ENCODE measurements at regions not wholly inside any gene's neighbourhood (a gene's known extent, or its start where the extent isn't known, plus 50 kb on each side); places are given as distances from the start of the nearest gene placed in this dataset.

DNA sequence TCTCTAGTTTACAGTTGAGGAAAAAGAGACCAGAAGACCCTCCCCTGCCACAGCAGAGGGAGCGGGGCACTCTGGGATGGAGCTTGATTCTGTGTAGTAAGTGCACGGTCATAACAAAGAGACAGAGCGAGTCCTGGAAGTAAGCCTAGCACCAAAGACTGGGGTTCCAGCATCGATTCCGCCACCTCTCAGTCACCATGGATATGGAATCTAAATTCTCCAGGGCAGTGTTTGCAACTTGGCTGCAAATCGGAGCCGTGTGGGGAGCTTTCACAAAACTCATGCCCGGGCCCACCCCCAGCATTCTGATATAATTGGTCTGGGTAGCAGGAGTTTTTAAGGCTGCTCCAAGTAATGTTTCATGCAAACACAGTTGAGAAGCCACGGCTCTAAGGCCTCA is 129.5 kb upstream of the OPCML start:
- Histone ChIP-seq H3K27me3 (no peaks in the 10 kb centered on the region), H3K27ac (no peak overlapping the region), H3K4me1 (no peaks in the 10 kb centered on the region), H3K4me3 (no peak overlapping the region), H3K36me3 (no peaks in the 10 kb centered on the region), H3K9me3 (no peaks in the 10 kb centered on the region)
- TF ChIP-seq, protein P1, sequence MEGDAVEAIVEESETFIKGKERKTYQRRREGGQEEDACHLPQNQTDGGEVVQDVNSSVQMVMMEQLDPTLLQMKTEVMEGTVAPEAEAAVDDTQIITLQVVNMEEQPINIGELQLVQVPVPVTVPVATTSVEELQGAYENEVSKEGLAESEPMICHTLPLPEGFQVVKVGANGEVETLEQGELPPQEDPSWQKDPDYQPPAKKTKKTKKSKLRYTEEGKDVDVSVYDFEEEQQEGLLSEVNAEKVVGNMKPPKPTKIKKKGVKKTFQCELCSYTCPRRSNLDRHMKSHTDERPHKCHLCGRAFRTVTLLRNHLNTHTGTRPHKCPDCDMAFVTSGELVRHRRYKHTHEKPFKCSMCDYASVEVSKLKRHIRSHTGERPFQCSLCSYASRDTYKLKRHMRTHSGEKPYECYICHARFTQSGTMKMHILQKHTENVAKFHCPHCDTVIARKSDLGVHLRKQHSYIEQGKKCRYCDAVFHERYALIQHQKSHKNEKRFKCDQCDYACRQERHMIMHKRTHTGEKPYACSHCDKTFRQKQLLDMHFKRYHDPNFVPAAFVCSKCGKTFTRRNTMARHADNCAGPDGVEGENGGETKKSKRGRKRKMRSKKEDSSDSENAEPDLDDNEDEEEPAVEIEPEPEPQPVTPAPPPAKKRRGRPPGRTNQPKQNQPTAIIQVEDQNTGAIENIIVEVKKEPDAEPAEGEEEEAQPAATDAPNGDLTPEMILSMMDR (IDR thresholded peaks at IDR 0.05) = no peak
- DNase-seq (ENCODE audit: low spot score) = no peak

DNA sequence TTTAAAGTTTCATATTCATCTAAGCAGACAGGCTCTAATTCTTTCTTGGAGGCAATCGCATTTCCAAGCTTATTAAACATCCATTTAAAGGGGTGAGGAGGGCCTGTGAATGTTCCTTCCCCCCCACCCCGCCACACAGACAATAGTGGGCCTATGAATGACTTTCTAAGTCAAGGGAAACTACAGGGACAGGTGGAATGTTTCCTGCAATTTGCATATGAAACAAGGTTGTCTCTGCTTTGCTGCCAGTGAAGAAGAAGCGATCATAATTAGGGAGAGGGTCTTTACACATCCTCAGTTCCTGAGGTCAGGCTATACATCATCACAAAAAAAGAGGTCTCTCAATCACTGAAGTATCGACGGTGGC is 127.9 kb upstream of the OPCML start:
- H3K27ac ChIP-seq = no peak overlapping the region
- H3K27me3 ChIP-seq = no peaks in the 10 kb centered on the region
- DNase-seq (ENCODE audit: low spot score) = no peak
- no peak overlapping the region for H3K4me3 ChIP-seq
- TF ChIP-seq, protein P1 (IDR thresholded peaks at IDR 0.05) = no peak
- no peaks in the 10 kb centered on the region for H3K4me1 ChIP-seq
- H3K36me3 ChIP-seq = no peaks in the 10 kb centered on the region
- H3K9me3 ChIP-seq = no peaks in the 10 kb centered on the region

DNA sequence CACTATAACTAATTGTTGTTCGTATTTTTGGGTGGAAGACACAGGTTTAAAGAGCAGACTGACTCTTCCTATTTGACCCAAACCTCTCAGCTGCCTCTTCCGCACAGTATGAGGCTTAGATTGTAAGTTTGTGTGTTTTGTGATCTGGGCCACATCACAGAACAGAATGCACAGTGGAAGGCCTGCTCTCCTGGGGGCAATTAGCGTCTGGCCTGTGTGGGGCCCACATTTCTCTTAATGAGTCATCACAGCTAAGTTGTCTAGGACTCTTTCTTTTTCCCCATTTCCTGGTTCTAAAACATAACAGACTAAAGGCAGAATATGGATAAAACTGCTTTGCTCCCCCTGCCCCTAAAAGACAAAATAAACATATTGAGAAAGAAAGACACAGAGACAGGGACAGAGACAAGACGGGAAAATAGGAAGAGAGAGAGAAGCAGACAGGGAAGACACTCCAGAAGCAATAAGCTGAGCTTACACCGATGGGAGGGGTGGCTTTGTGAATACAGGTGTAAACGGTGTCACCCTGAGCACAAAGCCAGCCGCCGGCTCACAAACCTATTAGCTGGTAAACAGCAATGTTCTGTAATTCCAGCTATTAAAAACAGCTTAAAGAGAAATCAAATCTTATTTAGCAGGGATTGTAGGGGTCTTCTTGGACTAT is 127.4 kb upstream of the OPCML start:
- no peaks in the 10 kb centered on the region for H3K27me3 ChIP-seq
- DNase-seq (ENCODE audit: low spot score) = no peak
- H3K4me1 ChIP-seq = no peaks in the 10 kb centered on the region

DNA sequence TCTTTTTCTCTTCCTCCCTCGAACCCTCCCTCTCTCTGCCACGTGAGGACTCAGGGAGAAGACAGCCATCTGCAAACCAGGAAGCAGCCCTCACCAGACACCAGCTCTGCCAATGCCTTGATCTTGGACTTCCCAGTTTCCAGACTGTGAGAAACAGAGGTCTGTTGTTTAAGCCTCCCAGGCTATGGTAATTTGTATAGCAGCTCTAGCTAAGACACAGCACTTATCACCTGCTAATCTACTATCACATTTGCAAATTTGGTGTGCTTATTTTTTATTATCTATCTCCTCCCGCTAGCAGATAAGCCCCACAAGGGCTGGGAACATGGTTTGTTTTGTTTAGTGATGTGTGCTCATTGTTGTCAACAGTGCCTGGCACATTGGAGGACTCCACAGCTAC is 124.8 kb upstream of the OPCML start:
- H3K27ac ChIP-seq = no peak overlapping the region
- H3K27me3 ChIP-seq = no peaks in the 10 kb centered on the region
- TF ChIP-seq, protein P1 (IDR thresholded peaks at IDR 0.05) = no peak
- no peaks in the 10 kb centered on the region for H3K36me3 ChIP-seq
- DNase-seq (ENCODE audit: low spot score) = no peak
- H3K4me1 ChIP-seq = no peaks in the 10 kb centered on the region
- H3K4me3 ChIP-seq = no peak overlapping the region
- no peaks in the 10 kb centered on the region for H3K9me3 ChIP-seq

More for the DNA sequence above, 127.4 kb upstream of the OPCML start:
- Histone ChIP-seq H3K4me3 (no peak overlapping the region), H3K27ac (no peak overlapping the region), H3K9me3 (no peaks in the 10 kb centered on the region), H3K36me3 (no peaks in the 10 kb centered on the region)
- TF ChIP-seq, protein P1 (IDR thresholded peaks at IDR 0.05) = no peak

DNA sequence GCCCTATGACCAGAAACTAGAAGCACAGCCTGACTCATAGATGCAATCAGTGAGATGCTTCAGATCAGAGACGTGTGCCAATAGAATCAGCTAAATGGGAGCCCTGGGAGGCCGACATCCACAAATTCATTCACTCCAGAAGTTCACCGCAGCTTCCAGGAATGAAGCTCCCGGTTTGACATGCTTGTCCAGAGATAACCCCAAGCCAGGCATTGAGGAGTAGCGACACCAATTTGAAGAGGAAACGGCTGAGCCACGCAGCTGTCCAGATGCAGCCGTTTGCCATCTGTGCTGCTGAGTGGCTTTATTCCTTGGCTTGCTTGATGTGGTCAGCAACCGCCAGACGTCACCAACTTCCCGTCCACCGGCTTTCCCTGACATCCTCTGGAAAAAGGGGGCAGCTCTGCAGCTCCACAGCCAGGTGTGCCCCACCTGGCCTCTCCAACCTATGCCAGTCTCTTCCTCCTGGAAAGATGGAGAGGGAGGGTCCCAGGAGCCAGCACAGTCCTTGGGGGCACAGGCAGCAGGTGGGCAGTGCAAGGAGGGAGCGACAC is 123.9 kb upstream of the OPCML start:
- Histone ChIP-seq H3K27me3 (no peaks in the 10 kb centered on the region), H3K27ac (no peak overlapping the region), H3K36me3 (no peaks in the 10 kb centered on the region), H3K9me3 (no peaks in the 10 kb centered on the region), H3K4me3 (no peak overlapping the region), H3K4me1 (no peaks in the 10 kb centered on the region)
- no peak for DNase-seq (ENCODE audit: low spot score)
- TF ChIP-seq, protein P1 (IDR thresholded peaks at IDR 0.05) = no peak

Data from right atrium auricular region (tissue), 2 donors.